Panc1 (cell line): ENCODE measurements at regions not wholly inside any gene's neighbourhood (a gene's known extent, or its start where the extent isn't known, plus 50 kb on each side); places are given as distances from the start of the nearest gene placed in this dataset.

Source experiments
- ATAC-seq: fragments of 200-7000 bp; cut with Tn5 transposase; 2 replicates; pipeline ENCODE4 v1.9.1; 2020; ENCODE audit warnings: mild to moderate bottlenecking, moderate library complexity
- BruUV-seq: library from RNA; stranded (reverse); fragments of 400-500 nt; replicated peaks from 2 replicates; lab custom pipeline; 2021; lab: Mats Ljungman, UMichigan
- CTCF ChIA-PET: fragments of 300-600 bp; sonication (Branson Sonifier 250); formaldehyde crosslinking; loops from one replicate; lab custom pipeline; 2022; ENCODE audit warnings: antibody characterized with exemption; lab: Charles Lee
- POLR2A ChIA-PET: fragments of 300-600 bp; sonication (Branson Sonifier 250); formaldehyde crosslinking; loops from one replicate; lab custom pipeline; 2022; ENCODE audit warnings: antibody characterized with exemption; lab: Charles Lee
- DNase-seq: peaks from one replicate; pipeline ENCODE4 v3.0.0-alpha.2; 2010; ENCODE audit warnings: low read depth, low spot score
- H3K27ac ChIP-seq: 2 replicates; pipeline ENCODE4 v1.5.1; 2011; ENCODE audit warnings: mild to moderate bottlenecking, low read length, inconsistent platforms
- H3K27me3 ChIP-seq: fragments of 200-500 bp; sonication (Bioruptor generic); 2 replicates; pipeline ENCODE4 v1.6.0; 2014; ENCODE audit warnings: low read length, inconsistent platforms; ENCODE audit not compliant: control insufficient read depth, insufficient read depth
- H3K36me3 ChIP-seq: fragments of 200-500 bp; sonication (Bioruptor generic); 2 replicates; pipeline ENCODE4 v1.5.1; 2014; ENCODE audit warnings: inconsistent platforms, mild to moderate bottlenecking, low read length, moderate library complexity; ENCODE audit not compliant: control insufficient read depth, insufficient read depth
- H3K4me1 ChIP-seq: 2 replicates; pipeline ENCODE4 v1.5.1; 2011; ENCODE audit warnings: inconsistent platforms, mild to moderate bottlenecking, low read length, moderate library complexity; ENCODE audit not compliant: control insufficient read depth, insufficient read depth
- H3K4me3 ChIP-seq, 2 experiments: 2 replicates each; pipeline ENCODE4 v1.5.1; 2011 to 2012; ENCODE audit warnings: low read depth in 2 of 2, low read length in 2 of 2, mild to moderate bottlenecking in 2 of 2, inconsistent platforms in 1 of 2, moderate library complexity in 1 of 2
- H3K9me3 ChIP-seq: fragments of 200-500 bp; sonication (Bioruptor generic); 2 replicates; pipeline ENCODE4 v1.5.1; 2014; ENCODE audit warnings: low read depth, mild to moderate bottlenecking, inconsistent platforms, low read length, moderate library complexity; ENCODE audit not compliant: control insufficient read depth, insufficient read depth
- POLR2AphosphoS5 ChIP-seq: IDR thresholded peaks from 2 replicates; pipeline ENCODE4 v1.6.1; 2012; ENCODE audit warnings: mild to moderate bottlenecking, low read depth, low read length, moderate library complexity
- SIN3A ChIP-seq: IDR thresholded peaks from 2 replicates; pipeline ENCODE4 v1.6.1; 2012; ENCODE audit warnings: low read depth, mild to moderate bottlenecking, low read length, moderate library complexity, borderline replicate concordance; ENCODE audit not compliant: insufficient read depth
- TCF7L2 ChIP-seq: IDR thresholded peaks from 2 replicates; pipeline ENCODE4 v1.6.1; 2011; ENCODE audit warnings: mild to moderate bottlenecking, low read depth, low read length, inconsistent platforms
- in situ Hi-C: cut with HindIII; loops from 2 replicates; pipeline ENCODE4 v1.10.0; 2016; ENCODE audit warnings: low sequenced_read_pairs, low pct_unique_long_range_greater_than_20kb
- intact Hi-C: fragments of 100-400 bp; cut with micrococcal nuclease; formaldehyde crosslinking; loops from one replicate; pipeline ENCODE4 v1.10.0; 2022; ENCODE audit not compliant: unreplicated experiment
- TF ChIP-seq, protein P1 (sequence below), 2 experiments: IDR thresholded peaks; 2 replicates each; pipeline ENCODE4 v1.6.1; 2011 to 2012; ENCODE audit warnings: low read depth in 2 of 2, control low read depth in 1 of 2, low read length in 1 of 2, mild to moderate bottlenecking in 1 of 2, moderate library complexity in 1 of 2; ENCODE audit not compliant: insufficient read depth in 1 of 2
- TF ChIP-seq, protein P2 (sequence below): fragments of 450-650 bp; IDR thresholded peaks from 2 replicates; pipeline ENCODE4 v1.5.1; 2017; ENCODE audit warnings: mild to moderate bottlenecking

DNA sequence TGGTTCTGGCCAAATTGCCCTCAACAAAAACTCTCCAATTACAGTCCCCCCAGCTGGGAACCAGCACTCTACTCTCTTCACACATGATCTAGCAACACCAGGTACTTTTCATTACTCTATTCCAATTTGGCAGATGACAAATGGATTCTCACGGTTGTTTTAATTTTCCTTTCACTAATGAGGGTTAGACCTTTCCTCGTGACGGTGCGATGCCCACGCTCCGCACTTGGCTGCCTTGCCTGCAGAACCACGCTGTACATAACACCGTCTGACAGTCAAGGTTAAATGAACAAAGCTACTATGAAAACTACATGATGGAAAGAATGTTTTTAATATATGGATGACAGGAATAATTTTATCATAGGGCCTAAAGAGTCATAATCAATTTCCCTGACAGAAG is 141.5 kb downstream of the FBXO15 start:
- intact Hi-C loops, result no loop called here
- CTCF ChIA-PET, result no interaction called here
- Histone ChIP-seq H3K4me3 (no peak overlapping the region), H3K27ac (no peak overlapping the region), H3K27me3 (peaks cover 2% of the 10 kb centered on the region; the same call in 1 of the 2 replicates), H3K9me3 (no peaks in the 10 kb centered on the region), H3K36me3 (no peaks in the 10 kb centered on the region), H3K4me1 (no peaks in the 10 kb centered on the region)
- in situ Hi-C loops, result no loop called here
- POLR2A ChIA-PET, result no interaction called here
- no TSS peak for BruUV-seq
- TF ChIP-seq POLR2AphosphoS5 (no peak), SIN3A (no peak), TCF7L2 (no peak)
- TF ChIP-seq, protein P1, sequence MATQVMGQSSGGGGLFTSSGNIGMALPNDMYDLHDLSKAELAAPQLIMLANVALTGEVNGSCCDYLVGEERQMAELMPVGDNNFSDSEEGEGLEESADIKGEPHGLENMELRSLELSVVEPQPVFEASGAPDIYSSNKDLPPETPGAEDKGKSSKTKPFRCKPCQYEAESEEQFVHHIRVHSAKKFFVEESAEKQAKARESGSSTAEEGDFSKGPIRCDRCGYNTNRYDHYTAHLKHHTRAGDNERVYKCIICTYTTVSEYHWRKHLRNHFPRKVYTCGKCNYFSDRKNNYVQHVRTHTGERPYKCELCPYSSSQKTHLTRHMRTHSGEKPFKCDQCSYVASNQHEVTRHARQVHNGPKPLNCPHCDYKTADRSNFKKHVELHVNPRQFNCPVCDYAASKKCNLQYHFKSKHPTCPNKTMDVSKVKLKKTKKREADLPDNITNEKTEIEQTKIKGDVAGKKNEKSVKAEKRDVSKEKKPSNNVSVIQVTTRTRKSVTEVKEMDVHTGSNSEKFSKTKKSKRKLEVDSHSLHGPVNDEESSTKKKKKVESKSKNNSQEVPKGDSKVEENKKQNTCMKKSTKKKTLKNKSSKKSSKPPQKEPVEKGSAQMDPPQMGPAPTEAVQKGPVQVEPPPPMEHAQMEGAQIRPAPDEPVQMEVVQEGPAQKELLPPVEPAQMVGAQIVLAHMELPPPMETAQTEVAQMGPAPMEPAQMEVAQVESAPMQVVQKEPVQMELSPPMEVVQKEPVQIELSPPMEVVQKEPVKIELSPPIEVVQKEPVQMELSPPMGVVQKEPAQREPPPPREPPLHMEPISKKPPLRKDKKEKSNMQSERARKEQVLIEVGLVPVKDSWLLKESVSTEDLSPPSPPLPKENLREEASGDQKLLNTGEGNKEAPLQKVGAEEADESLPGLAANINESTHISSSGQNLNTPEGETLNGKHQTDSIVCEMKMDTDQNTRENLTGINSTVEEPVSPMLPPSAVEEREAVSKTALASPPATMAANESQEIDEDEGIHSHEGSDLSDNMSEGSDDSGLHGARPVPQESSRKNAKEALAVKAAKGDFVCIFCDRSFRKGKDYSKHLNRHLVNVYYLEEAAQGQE (IDR thresholded peaks at IDR 0.05; ENCODE audit: insufficient read depth in 1 of 2, low read depth in 2 of 2, low read length in 1 of 2), result no peak
- TF ChIP-seq, protein P2, sequence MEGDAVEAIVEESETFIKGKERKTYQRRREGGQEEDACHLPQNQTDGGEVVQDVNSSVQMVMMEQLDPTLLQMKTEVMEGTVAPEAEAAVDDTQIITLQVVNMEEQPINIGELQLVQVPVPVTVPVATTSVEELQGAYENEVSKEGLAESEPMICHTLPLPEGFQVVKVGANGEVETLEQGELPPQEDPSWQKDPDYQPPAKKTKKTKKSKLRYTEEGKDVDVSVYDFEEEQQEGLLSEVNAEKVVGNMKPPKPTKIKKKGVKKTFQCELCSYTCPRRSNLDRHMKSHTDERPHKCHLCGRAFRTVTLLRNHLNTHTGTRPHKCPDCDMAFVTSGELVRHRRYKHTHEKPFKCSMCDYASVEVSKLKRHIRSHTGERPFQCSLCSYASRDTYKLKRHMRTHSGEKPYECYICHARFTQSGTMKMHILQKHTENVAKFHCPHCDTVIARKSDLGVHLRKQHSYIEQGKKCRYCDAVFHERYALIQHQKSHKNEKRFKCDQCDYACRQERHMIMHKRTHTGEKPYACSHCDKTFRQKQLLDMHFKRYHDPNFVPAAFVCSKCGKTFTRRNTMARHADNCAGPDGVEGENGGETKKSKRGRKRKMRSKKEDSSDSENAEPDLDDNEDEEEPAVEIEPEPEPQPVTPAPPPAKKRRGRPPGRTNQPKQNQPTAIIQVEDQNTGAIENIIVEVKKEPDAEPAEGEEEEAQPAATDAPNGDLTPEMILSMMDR, result no peak
- ATAC-seq (no peak), DNase-seq (no peak)

DNA sequence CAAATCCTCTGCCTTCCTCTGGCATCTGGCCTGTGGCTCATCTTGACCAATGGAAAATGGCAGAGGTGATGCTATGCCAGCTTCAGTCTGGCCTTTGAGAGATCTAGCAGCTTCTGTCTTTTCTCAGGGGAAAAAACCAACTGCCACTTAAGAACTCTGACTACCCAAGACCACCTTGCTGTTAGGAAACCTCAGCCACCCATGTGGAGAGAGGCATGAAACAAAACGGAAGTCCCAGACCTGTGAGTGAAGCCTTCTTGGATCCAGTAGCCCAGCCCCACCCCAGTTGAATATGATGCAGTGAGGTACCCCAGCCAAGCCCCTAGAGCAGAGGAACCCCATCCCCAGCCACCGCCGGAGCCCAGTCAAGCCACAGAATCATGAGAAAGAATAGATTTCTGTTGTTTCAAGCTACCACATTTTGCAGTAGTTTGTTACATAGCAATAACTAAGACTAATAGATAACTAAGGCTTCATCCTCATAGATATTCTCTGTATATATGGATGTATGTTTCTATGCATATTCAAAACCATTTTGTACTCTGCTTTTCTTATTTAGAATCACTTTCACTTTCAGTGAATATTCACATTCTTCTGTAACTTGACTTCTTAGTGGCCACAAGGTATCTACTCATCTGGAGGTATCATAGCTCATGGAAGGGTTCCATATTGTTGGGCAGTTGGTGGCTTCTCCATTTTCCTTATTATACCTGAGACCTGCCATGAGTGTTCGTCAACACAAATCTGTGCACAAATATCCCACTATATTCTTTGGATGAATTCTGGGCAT is 142.1 kb downstream of the FBXO15 start:
- Histone ChIP-seq H3K36me3 (no peaks in the 10 kb centered on the region), H3K27me3 (peaks cover 2% of the 10 kb centered on the region; the same call in 1 of the 2 replicates), H3K27ac (no peak overlapping the region), H3K4me1 (no peaks in the 10 kb centered on the region), H3K4me3 (no peak overlapping the region), H3K9me3 (no peaks in the 10 kb centered on the region)
- ATAC-seq (no peak), DNase-seq (no peak)
- ChIA-PET POLR2A (no interaction called here), CTCF (no interaction called here)
- intact Hi-C loops (no loop called here), in situ Hi-C loops (no loop called here)
- TF ChIP-seq, protein P2, result no peak
- no peak for TF ChIP-seq TCF7L2
- TF ChIP-seq, protein P1 (IDR thresholded peaks at IDR 0.05; ENCODE audit: insufficient read depth in 1 of 2, low read depth in 2 of 2, low read length in 1 of 2), result no peak
- no peak for TF ChIP-seq SIN3A
- TF ChIP-seq POLR2AphosphoS5, result no peak
- BruUV-seq, result no TSS peak
